ENCODE measurements at regions not wholly inside any gene's neighbourhood (a gene's known extent, or its start where the extent isn't known, plus 50 kb on each side); places are given as distances from the start of the nearest gene placed in this dataset.

GRCh38 chr7:125927556-125927955 lies 997.9 kb upstream of the POT1 start:
- TF ChIP-seq CTCF (conservative IDR thresholded peaks at IDR 0.05; ENCODE audit: low read depth in 2 of 2) (no peak), ETS1 (IDR thresholded peaks at IDR 0.05) (no peak)

All from GM23338 (cell line).